HuH-7.5 (cell line): ENCODE measurements at regions not wholly inside any gene's neighbourhood (a gene's known extent, or its start where the extent isn't known, plus 50 kb on each side); places are given as distances from the start of the nearest gene placed in this dataset.
"Not testable (repeated sequence)": the region's sequence is repeated elsewhere in the genome, so short reads cannot be mapped to it uniquely, and the experiment has no call there.

Experiments
- DNase-seq: peaks from one replicate; pipeline ENCODE4 v3.0.0; 2011; ENCODE audit warnings: low spot score

GRCh38 chr5:10126900-10127299 lies 122.8 kb downstream of the ATPSCKMT start:
- DNase-seq, result no peak

GRCh38 chr5:10125116-10125515 lies 124.6 kb downstream of the ATPSCKMT start:
- DNase-seq, result no peak

DNA sequence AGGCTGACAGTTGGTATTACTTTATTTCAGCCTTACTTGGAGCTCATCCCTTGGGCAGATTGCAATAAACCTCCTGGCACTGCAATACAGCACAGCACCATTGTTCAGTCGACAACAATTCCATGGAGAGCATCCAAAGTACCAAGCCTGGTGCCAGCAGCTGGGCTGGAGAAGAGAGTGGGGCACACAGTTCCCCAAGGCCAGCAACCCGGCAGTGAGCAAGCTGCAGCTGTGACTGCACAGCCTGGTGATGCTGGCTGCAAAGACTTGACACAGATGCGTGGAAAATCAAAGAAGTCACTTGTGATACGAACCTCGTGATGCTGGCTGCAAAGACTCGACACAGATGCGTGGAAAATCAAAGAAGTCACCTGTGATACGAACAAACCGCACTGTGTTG lies 125.4 kb downstream of the ATPSCKMT start:
- no peak for DNase-seq

DNA sequence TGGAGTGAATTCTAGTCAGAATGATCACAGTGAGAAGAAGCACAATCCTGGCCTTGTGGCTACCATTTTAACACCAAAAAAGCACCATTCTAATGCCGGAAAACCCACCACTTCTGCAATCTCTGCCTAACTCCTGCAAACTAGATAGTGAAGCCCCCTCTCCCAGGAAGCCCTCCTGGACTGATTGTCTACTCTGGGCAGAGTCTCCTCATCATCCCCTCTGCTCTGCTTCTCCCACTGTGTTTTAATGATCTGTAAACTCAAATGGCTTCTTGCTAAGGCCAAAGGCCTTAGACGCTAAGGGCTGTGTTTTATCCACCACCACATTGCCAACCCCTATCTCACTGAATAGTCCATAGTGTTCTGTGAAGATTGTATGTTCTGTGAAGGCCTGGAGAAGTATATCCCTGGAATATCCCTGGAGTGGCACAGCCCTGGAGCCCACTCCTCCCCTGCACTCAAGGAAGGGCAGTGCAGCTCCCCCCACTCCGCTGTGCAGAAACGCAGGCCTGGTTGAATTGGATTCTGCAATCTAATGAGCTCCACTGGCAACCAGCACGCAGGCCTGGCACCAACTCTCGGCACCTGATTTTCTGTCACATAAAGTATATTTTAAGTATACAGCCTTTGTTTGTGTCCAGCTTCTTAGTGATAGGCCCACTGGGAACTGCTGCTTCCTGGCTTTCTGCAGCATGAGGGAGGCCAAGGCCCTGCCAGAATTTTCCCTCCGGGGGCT lies 126.3 kb downstream of the ATPSCKMT start:
- DNase-seq, result no peak

DNA sequence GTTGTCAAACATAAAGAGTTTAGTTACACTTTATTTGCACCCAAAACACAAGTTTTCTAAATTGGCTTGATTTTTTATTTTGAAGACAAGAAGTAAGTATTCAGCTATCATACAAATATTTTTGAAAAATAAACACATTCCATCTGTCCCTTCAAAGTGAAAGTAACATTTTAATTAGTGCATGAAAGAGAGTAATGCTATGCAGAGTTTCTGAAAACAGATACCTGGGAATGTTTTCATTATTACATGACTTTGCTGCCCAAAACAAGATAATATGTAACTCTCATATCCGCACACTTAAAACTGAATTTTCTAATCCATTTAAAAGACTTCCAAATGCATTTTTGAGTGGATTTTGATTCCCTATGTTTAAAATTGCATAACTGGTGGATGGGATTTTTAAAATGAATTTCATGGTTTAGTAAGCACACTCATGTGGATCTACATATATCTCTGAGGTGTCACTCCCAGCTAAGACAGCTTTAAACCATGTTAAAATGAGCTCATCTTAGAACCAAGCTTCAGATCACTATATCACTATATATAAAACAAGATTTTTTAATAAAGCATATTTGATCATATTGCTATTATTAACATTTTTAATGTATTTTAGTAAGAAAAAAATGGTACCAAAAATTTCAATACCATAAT lies 127.5 kb downstream of the ATPSCKMT start:
- no peak for DNase-seq

DNA sequence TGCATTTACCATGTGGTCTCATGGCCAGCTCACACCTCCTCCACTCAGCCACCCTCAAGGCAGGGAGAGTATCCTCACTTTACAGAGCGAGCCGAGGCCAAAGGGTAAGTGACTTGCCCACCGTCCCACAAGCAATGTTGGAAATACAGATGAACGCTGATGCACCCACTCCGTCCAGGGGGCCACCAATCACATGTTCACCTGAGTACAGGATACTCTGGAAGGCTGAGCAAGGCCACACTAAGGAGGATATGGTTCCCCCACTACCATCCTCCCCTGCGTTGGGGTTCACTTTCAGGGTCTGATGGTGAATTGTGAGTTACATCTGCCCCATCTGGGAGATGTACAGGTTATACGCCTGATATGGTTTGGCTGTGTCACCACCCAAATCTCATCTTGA lies 128.8 kb downstream of the ATPSCKMT start:
- no peak for DNase-seq

- no peak for DNase-seq
Measured at GRCh38 chr5:10118150-10118549, 131.5 kb downstream of the ATPSCKMT start.

GRCh38 chr5:10116594-10116993 lies 133.1 kb downstream of the ATPSCKMT start:
- DNase-seq, result no peak

GRCh38 chr5:10115669-10116068 lies 134.0 kb downstream of the ATPSCKMT start:
- DNase-seq, result no peak

- peak; percentile 11 for DNase-seq
Measured at GRCh38 chr5:10111571-10111970, 138.1 kb downstream of the ATPSCKMT start.

GRCh38 chr5:10110228-10110627 lies 139.5 kb downstream of the ATPSCKMT start:
- no peak for DNase-seq

- no peak for DNase-seq
Measured at GRCh38 chr5:10109299-10109698, 140.4 kb downstream of the ATPSCKMT start.

DNA sequence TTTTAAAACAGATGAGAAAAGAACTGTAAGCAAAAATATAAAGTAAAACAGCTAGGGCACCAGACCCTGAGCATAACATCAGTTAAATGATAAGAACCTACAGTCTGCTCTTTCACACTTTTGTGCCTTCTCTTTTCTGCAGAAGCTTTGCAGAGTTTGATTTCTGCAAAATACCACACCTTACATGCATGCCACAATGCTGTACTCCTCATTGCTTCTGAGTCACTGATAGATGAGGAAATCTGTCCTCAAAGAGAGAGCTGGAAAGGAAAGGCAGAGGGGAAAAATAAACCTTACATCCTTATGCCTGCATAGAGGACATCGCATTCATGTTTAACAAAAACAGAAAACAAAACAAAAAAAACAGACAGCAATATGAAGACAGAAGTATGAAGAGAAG lies 142.9 kb downstream of the ATPSCKMT start:
- no peak for DNase-seq

- DNase-seq, result no peak
Measured at GRCh38 chr5:10106285-10106684, 143.4 kb downstream of the ATPSCKMT start.

GRCh38 chr5:10102706-10103497 lies 146.8 kb downstream of the ATPSCKMT start:
- no peak for DNase-seq

- not testable (repeated sequence) for DNase-seq
Measured at GRCh38 chr5:10102235-10102634, 147.5 kb downstream of the ATPSCKMT start.

GRCh38 chr5:10099548-10099947 lies 150.1 kb downstream of the ATPSCKMT start:
- no peak for DNase-seq

DNA sequence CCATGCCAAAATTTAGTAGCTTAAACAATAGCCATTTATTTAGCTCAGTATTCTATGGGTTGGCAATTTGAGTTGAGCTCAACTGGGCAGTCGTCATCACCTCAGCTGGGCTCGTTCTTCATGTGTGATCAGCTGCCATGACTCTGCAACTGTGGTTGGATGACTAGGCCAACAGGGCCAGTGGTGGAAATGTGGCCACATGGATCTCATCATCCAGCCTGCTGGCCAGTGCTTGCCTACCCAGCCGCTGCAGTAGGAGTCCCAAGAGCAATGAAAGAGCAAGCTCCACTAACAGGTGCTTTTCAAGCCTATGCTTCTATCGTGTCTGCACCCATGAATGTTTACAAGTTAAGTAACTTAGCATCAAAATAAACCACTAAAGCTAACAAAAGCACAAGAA lies 158.0 kb downstream of the ATPSCKMT start:
- no peak for DNase-seq

DNA sequence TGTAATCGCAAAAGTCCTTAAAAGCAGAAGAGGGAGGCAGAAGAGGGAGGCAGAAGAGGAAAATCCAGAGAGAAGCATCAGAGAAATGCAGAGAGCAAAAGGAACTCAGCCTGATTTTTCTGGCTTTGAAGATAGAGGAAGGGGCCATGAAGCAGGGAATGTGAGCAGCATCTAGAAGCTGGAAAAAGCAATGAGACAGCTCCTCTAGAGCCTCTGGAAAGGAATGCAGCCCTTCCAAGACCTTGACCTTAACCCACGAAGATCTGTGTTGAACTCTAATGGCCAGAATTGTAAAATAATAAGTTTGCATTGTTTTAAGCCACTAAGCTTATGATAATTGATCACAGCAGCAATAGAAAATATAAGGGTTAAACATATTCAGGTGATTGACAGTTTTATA lies 159.6 kb downstream of the ATPSCKMT start:
- no peak for DNase-seq

DNA sequence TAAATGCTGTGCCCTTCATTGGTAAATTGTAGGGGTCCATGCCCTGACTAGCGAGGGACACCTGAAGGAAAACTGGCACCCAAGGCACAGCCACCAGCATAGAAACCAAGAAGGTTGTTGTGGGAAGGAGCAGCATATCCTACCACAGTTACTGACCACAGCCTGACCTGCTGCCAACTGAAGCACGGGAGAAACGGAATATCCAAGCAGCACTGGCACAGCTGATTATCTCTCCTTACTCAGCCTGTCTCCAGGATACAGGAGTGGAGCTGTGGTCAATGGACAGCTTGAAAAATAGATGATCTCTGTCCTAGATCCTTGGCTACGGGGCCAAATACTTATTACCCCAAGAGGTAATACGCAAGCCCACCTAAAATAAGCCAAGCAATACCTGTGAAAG lies 164.5 kb downstream of the ATPSCKMT start:
- DNase-seq, result no peak

DNA sequence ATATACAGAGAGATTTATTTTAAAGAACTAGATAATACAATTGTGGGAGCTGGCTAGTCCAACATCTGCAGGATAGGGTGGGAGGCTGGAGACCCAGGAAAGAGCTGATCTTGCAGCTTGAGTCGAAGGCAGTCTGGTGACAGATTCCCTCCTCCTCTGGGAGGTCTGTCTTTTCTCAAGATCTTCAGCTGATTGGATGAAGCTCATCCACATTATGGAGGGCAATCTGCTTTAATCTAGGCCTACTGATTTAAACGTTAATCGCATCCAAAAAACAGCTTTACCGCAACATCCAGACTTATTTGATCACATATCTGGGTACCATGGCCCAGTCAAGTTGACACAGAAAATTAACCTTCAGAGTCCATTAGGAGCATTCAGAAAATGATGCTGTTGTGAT lies 168.1 kb downstream of the ATPSCKMT start:
- no peak for DNase-seq

- DNase-seq, result no peak
Measured at GRCh38 chr5:10077791-10078545, 171.7 kb downstream of the ATPSCKMT start.
